Endothelial cell of umbilical vein (primary cell): ENCODE measurements at regions not wholly inside any gene's neighbourhood (a gene's known extent, or its start where the extent isn't known, plus 50 kb on each side); places are given as distances from the start of the nearest gene placed in this dataset.
"Not testable (repeated sequence)": the region's sequence is repeated elsewhere in the genome, so short reads cannot be mapped to it uniquely, and the experiment has no call there.

ENCODE experiments used
- EZH2 ChIP-seq: IDR thresholded peaks from 2 replicates; pipeline ENCODE4 v1.6.1; 2012; ENCODE audit warnings: borderline replicate concordance, low read depth, mild to moderate bottlenecking, moderate library complexity, low read length, inconsistent platforms; ENCODE audit not compliant: severe bottlenecking
- GATA2 ChIP-seq: IDR thresholded peaks from 2 replicates; pipeline ENCODE4 v1.7.0; 2011; ENCODE audit warnings: low read depth, mild to moderate bottlenecking, moderate library complexity, mixed read lengths, low read length; ENCODE audit not compliant: insufficient read length, insufficient read depth
- MYC ChIP-seq: IDR thresholded peaks from one replicate; pipeline ENCODE4 v1.6.1; 2011; ENCODE audit warnings: mild to moderate bottlenecking, low read depth, low read length
- POLR2A ChIP-seq: IDR thresholded peaks from 2 replicates; pipeline ENCODE4 v1.6.1; 2012; ENCODE audit warnings: low read depth, mild to moderate bottlenecking, control low read depth, low read length
- POLR2AphosphoS5 ChIP-seq: IDR thresholded peaks from 2 replicates; pipeline ENCODE4 v1.6.1; 2012; ENCODE audit warnings: low read depth, mild to moderate bottlenecking, control low read depth, low read length, moderate library complexity; ENCODE audit not compliant: insufficient read depth
- TF ChIP-seq, protein P1 (sequence below), 2 donors: IDR thresholded peaks; 1 replicate in 1 of 2; 2 replicates in 1 of 2; pipeline ENCODE4 v1.5.1; 2011; ENCODE audit warnings: low read length in 2 of 2, mild to moderate bottlenecking in 2 of 2, moderate library complexity in 2 of 2, control low read depth in 1 of 2, inconsistent platforms in 1 of 2, low read depth in 1 of 2; ENCODE audit not compliant: insufficient read depth in 1 of 2; ENCODE audit errors: extremely low read depth in 1 of 2

DNA sequence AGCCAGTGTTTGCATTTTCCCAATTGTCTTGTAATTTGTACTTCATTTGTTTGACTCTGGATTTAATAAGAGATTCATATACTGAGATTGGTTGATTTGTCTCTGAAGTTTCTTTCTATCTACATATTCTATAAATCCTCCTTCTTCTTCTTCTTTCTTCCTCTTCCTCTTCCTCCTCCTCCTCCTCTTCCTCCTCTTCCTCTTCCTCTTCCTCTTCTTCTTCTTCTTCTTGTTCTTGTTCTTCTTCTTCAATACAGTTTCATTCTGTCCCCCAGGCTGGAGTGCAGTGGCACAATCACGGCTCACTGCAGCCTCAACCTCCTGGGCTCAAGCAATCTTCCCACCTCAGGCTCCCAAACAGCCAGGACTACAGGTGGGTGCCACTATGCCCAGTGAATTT is 249.9 kb upstream of the RAB4A start:
- not testable (repeated sequence) for TF ChIP-seq POLR2A, POLR2AphosphoS5, MYC, EZH2, GATA2
- TF ChIP-seq, protein P1, sequence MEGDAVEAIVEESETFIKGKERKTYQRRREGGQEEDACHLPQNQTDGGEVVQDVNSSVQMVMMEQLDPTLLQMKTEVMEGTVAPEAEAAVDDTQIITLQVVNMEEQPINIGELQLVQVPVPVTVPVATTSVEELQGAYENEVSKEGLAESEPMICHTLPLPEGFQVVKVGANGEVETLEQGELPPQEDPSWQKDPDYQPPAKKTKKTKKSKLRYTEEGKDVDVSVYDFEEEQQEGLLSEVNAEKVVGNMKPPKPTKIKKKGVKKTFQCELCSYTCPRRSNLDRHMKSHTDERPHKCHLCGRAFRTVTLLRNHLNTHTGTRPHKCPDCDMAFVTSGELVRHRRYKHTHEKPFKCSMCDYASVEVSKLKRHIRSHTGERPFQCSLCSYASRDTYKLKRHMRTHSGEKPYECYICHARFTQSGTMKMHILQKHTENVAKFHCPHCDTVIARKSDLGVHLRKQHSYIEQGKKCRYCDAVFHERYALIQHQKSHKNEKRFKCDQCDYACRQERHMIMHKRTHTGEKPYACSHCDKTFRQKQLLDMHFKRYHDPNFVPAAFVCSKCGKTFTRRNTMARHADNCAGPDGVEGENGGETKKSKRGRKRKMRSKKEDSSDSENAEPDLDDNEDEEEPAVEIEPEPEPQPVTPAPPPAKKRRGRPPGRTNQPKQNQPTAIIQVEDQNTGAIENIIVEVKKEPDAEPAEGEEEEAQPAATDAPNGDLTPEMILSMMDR (IDR thresholded peaks at IDR 0.05; ENCODE audit: extremely low read depth in 1 of 2, insufficient read depth in 1 of 2, low read depth in 1 of 2, low read length in 2 of 2), result not testable (repeated sequence)
